COLO668 (cell line): ENCODE measurements at regions not wholly inside any gene's neighbourhood (a gene's known extent, or its start where the extent isn't known, plus 50 kb on each side); places are given as distances from the start of the nearest gene placed in this dataset.

ENCODE experiments used
- DNase-seq: peaks from one replicate; lab custom pipeline; 2025; ENCODE audit not compliant: unreplicated experiment; lab: John Stamatoyannopoulos, UW

DNA sequence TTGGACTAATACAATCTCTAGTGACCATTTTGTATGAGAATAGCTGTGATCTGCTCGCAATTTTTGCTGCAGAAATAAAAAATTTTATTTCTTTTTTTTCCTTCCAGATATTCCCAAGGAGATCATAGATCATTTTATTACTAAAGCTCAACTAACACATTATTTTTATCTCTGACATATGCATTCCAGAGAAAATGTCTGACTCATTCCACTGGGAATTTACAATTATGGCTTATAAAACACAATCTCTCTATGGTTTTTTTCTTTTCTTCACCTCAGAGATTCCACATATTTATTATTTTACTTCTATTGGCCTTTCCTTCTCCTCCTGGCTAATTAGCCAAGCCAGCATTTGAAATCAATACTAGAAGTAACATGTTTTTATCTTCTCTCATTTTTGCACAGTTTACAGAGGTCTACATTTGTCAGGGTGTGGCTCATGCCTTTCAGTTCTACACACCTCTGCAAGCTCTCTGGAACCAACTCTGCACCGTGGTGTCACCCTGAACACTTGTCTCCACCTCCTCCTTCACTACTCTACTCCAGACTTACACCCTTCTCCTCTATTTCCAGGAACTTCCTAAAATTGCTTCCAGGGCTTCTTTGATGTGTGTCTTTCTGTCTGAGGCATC lies 59.8 kb upstream of the GPM6A start:
- DNase-seq, result no peak

DNA sequence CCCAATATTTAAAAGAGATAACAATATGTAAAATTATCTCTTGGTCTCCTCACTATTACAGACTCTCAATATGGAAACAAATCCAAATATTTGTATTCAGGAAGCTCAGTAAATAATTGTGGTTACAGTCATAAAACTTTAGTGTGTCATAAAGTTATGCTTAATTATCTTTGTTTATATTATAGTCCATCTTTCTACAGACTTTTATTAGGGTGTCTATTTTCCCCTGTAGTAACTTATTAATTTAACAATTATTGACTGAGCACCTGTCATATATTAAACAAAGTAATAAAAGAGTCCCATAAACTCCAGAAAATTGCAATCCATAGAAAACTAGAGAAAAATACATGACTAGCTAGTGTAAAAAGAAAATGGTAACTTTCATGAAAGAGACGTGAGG lies 61.6 kb upstream of the GPM6A start:
- DNase-seq, result no peak

DNA sequence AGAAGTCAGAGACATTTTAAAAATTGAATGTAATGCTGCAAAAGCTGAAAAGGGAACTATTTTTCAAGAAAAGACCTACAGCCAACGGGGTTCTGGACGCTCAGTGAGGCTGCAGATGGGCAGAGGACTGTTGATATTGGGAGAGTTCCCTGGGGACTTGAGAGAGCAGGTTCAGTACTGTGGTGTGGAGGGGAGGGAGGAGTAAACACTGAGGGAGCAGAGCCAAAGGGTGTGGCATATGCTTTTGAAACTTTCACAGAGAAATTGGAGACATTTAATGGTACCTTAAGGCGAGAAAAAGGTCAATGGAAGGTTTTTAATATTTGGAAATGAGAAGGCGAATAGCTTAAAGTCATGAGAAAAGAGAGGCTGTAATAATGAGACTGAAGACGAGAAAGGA lies 62.2 kb upstream of the GPM6A start:
- no peak for DNase-seq

DNA sequence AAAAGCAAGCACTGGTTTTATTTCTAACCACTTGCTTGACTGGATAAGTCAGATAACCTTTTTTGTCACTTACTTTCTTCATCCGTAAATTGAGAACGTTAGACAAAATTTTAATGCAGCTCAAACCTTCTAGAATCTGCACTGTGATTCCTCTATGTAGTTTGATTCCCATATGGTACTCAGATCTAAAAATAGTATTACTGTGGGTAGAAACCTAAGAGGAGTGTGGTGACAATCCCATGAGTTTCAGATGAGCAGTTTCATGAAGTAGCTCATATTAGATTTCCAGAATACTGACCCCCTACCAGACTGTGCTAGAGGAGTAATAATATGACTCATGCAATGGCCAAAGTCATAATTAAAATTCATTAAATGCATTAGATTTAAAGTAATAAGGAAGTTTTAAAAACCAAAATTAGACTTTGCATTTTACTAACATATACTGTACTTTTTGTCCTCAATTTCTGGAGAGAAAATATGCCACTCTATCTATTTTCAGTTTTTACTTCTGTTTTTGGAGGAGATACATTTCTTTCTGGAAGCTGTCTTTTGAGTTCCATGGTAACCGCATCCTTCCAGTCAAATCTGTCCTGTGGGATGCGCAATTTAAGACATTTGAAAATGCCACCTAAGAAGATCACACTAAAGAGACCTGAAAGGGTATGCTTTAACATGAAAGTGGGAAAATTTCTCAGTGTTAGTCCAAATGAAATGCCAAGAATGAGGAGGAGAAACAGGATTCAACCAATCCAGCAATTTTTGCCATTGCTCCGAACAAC lies 64.1 kb upstream of the GPM6A start:
- DNase-seq, result no peak

DNA sequence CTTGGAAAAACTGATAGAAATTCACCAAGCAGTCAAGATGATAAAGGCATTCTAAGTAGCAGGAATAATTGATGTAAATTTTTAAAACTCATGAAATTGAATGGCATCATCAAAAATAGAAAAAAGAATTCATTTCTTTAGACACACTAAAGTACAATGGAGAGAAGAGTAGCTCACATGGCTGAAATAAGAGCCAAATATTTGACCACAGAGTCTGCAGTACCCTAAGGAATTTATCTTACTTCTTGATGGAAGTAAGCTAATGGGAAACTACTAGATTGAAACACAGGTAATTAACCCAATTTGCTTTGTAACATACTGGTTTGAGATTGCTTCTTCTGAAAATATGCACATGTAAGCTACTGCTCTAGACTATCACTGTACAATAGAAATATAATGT lies 70.8 kb upstream of the GPM6A start:
- DNase-seq, result no peak

DNA sequence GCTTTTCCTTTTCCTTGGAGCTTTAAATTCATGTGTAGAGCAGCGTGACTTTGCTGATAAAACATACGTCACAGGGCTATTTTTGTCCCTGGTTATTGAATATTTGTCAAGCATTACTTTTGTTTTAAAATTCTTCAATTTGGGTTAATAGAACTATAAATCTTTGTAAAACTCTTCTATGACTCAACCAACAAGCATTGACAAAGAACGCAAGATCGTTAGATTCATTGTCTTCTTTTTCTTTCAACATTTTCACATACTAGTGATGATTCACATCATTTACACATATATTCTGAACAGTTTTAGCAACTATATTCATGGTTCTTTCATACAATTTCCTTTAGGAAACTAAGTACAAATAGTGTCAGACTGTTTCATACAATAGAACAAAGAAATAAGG lies 72.0 kb upstream of the GPM6A start:
- no peak for DNase-seq

DNA sequence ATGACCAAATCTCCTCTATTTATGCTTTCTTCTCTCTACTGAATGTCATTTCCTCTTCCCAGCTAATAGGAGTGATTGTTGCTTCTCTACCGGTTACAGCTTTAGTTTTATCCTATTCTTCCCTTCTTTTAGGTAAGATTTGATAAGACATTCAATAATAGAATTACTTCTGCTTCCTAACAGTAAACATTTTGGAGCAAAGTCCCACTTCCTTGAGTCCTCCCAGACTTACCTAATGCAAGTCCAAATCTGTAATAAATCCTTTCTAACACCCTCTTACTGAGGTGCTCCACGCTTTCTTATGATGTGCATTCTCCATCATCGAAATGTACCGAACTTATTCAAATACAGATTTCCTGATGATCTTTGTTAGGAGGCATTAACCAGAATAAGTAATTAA lies 79.2 kb upstream of the GPM6A start:
- no peak for DNase-seq

DNA sequence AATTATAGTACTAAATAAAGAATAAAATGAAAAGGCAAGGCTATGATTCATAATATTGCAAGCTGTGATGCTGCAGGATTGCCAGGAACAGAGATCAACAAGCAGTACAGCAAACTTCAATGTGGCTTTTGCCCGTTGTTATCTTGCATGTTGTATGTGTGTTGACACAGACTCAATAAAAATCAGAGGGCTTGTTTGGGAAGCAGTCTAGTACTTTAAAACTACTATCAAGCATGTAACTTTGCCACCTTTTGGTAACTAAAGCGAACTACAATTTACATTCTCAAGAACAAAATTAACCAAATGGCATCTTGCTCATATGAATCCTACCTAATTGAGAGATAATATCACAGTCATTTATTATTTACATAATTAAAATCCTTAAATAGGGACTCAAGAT lies 79.8 kb upstream of the GPM6A start:
- no peak for DNase-seq

DNA sequence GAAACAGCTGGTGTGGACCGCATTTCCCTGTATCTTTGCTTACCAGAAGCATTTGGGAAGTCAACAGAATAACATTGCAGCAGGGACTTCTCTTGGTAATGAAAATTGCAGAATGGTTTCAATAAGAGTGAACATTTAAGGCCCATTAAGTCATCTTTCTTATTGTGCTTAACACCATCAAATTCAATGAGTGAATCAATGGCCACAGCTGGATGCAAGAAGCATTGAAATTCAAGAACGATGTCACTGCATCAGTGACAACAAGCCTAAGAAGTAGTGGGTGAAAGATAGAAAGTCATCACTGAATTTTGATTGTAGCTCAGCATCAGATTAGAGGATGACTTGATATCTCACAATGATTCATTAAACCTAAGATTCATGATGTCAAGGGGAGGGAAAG lies 93.9 kb upstream of the GPM6A start:
- DNase-seq, result no peak

DNA sequence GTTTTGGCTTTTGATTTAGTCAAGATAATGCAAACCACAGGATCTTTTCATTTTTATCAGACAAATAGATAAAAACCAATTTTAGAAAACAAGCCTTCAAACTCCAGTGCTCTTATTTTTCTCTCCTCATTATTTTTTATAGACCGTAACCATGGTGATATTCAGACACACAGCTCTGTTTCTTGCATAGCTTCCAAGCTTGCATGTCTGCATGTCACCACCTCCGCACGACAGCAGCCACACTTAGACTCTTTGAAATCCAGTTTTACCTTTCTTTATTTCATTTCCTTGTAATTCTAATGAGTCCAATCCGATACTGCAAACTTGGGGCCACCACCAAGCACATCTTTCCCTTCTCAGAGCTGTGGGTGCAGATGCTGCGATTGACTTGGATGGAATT lies 94.3 kb upstream of the GPM6A start:
- DNase-seq, result no peak

DNA sequence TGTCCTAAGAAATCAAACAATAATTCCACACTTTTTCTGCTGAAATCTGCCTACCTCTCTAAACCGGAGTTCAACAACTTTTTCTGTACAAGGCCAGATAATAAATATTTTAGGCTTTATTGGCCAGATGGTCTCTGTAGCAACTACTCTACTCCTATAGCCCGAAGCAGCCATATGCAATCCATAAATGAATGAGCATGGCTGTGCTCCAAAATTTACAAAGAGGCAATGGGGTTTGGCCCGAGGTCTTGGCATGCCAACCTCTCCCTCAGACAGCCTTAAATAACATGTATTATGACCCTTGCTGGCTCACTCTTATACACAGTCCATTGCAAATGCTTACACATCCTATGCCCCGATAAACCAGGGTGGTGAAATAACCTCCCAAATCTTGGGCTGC lies 98.6 kb upstream of the GPM6A start:
- no peak for DNase-seq

DNA sequence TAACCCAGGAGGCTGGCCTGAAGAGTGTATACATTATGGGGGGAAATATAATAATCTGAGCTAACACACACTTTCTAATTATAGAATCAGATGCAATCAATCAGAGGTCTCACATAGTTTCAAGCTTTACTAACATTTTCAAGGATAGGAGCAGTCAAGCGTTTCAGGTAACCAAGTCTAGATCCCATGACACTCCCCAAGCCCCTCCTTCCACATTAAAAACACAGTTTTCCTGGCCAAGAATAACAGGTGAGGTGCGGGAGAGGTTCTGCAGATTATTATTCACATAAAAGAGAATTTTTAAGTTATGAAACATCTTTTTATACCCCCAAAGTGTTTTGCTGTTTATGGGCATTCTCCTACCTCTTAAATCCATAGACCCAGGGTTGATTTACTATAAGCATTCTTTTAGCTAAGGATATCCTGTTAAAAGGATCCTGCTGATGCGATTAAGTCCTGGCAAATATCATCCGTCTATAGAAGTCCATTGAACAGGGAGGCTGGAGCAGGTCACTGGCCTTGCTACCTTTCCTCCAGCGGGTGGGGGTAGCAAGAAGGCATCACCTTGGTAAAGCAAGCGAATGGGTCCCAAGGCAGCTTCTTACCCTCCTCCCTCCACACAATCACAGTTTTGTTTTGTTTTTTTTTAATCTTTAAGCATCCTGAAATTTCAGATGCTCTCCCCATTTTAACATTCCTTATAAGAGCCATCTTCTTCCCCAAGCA lies 104.7 kb upstream of the GPM6A start:
- no peak for DNase-seq

DNA sequence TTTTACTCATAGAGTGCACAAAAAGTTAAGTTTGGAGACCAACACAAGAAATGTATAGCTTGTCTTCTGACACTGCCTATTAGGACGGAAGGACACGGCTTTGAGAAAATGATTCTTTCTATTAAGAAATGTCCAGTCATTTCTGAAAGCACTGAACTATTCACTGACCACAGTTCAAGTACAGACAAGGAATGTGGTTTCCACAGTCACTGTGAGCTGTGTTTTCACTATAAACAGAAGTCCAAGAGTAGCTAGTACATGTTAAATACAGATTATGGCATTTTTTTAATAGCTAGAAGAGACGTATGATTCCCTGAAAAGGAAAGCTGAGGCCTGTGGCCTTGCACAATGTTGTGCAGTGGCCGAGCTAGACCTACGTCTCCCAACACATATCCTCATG lies 115.1 kb upstream of the GPM6A start:
- no peak for DNase-seq

DNA sequence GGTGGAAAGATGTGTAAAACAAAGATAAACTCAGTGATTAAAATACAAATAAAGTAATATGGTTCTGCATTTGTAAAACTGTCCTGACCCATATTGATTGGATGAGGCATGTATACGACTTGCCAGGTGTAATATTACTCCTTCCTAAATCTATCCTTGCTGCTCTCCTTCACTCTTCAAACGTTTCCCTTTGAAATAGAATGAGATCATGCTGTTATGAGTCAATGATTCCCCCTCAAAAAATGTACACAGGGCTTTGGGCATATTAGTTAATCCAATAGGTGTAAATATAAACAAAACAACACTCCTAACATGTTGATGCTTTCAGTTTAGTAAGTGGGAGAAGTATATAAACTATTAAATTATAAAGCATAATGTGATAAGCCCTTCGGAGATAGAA lies 117.4 kb upstream of the GPM6A start:
- DNase-seq, result no peak

DNA sequence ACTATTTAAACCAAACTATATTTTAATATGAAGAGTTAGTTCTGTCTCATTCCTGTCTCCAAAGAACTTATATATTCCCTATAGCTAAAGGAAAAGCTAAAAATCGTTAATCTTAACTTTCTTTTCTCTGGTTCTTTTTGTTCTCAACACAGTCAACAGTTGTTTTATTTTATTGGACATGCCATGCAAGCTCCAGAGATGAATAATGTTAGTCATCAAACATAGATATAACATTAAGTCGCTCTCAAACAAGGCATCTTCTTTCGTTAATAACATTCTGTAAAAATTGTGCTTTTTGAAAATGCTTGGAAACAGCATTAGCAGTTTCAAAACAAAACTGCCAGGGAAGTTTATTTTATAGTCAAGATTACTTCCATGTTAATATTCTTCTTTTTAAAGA lies 117.9 kb upstream of the GPM6A start:
- DNase-seq, result no peak

DNA sequence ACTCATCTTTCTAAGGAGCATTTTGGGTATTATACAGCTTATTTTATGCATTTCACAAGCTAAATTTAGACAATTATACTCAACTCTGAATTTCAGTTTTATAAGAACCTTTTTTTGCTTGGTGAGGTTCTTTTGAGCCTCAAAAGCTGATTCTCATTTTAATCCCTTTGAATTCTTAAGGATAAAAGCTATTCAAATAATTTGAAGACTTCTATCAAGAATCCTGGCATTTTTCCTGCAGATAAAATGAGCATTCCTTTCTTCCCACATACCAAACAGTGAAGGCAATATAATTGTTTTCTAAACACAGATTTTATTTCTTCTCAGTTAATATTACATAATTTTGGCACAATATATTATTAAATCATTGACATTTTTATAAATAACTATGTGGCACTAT lies 118.4 kb upstream of the GPM6A start:
- DNase-seq, result no peak

DNA sequence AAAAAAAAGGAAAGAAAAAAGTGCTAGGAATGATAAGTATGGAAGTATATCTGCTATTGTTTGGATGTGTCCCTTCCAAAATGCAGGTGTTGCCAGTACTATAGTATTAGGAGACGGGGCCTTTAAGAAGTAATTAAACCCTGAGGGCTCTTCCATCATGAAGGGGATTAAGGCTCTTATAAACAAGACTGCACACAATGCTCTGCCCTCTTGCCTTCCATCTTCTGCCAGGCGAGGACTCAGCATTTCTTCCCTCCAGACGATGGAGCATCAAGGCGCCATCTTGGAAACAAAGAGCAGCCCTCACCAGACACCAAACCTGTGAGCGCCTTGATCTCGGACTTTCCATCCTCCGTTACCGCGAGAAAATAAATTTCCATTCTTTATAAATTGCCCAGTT lies 120.1 kb upstream of the GPM6A start:
- DNase-seq, result no peak

DNA sequence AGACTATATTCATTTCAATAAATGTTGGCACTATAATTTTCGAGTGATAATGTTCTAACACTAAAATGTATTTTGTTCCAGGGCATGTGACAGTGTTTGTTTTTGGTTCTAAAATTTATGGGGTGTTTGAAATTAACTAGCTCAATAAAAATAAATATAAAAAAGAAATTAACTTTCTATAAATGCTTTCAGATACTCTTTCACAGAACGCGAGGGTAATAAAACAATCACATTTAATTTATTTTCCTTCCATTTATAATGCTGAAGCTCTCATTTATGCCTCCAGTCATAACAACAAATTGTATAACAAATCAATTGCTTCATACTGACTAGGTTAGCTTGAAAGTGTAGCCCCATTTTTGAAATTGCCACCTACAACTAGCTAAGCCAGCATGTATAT lies 122.4 kb upstream of the GPM6A start:
- DNase-seq, result no peak

DNA sequence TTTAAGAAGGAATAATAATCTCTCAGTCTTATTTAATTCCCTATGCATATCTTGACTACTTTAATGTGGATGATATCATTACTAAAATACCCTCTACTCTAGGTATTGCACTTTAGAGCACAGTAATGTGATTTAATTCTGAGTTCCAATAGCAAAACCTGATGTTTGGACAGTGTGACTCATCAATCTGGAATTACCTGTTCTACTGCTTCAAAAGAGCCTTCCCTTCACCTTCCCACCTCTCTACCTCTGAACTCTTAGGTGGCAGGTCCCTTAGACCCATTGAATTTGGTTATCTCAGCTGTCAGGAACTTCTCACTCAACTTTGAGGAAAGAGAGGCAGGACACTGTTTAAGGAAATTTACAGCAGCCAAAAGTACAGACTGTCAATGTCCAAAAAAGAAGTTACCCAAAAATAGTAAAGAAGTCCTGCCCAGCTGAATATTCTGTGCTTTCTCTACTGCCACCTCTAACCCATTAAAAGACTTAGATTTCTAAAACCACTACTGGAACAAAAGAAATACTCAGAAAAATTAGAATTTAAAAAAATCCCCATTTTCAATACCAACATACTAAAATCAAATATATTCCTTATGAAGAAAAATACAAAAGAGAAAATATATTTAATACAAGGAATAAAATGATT lies 123.1 kb upstream of the GPM6A start:
- no peak for DNase-seq

DNA sequence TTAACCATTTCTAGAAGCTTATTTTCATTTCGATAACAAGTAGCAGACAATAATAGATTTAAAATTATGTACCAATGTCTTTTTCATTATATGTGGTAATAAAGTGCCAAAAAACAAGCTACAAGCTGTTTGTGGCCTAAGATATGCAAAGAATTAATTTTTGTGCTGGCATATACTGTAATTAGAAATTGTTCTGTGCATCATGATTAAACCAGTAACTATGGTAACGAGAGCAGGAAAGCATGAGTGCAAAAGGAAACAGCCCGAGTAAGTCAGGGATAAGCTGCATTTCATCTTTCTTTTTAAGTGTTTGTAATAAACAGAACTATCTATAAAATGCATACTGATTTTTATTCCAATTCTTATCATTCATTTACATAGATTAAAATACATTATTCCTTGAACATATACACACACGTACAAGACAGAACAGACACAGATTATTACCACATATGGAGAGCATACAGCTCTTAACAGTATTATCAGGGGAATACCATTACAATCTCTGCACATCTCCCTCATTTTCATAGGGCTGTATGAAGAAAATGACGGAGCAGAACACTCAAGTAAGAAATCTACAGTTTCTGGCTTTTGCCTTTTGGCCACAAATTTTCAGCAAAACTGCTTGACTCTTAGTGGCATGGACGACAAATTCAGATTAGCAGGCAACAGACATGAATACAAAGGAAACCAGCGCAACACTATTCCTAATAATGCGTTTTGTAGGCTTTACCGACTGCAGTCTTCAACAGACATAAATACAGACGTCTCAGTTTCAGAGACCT lies 121.3 kb upstream of the WDR17 start:
- DNase-seq, result no peak

DNA sequence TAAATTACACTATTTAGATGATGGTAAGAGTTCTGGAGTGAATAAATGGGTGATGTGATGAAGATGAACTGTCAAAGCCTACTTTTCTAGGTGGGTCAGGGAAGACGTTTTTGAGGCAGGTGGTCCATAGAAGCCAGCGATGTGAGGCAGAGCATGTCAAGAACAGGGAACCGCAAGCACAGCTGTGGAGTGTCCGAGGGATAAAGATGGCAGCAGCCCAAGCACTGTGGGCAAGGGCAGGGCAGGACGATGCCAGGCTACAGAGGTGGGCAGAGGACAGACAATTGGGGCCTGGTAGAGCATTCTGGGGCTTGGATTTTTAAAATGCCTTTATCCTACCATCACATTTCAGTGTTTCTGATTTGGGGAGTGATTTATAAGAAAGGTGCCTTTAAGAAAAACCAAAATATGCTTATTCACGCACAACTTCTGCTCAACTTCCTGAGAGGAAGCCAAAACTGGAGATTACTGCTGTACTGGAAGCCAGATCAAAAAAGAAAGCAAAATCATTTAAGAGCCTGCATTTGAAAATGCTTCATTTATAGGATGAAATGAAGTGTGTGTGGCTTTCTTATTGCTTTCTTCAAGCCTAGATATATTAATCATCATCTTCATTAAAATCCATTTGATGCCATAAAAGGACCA lies 119.0 kb upstream of the WDR17 start:
- DNase-seq, result no peak
